ENCODE measurements at regions not wholly inside any gene's neighbourhood (a gene's known extent, or its start where the extent isn't known, plus 50 kb on each side); places are given as distances from the start of the nearest gene placed in this dataset.

DNA sequence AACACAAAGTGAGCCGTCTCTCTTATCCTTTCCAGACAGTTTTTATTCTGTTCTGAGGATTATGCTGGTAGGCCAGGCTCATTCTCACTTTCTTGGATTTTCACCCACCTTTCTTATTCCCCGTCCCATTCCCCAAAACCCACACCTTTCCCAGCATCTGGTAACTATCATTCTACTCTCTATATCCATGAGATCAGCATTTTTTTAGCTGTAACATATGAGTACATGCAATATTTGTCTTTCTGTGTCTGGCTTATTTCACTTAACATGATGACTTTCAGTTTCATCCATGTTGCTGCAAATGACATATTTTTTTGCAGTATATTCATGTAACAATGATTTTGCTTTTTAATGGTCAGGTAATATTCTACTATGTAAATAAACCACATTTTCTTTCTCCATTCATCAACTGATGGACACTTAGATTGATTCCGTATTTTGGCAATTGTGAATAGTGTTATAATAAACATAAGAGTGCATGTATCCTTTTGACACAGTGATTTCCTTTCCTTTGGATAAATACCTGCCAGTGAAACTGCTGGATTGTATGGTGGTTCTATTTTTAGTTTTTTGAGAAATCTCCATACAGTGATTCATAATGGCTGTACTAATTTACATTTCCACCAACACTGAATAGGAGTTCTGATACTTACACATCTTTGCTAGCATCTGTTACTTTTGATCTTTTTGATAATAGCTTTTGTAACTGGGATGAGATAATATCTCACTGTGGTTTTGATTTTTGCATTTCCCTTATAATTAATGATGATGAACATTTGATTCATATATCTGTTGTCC, 289.3 kb downstream of the RPRM start:
- Histone ChIP-seq H3K9ac (no peak overlapping the region), H3K27me3 (ENCODE audit: insufficient read depth, low read depth) (no peaks in the 10 kb centered on the region), H3K4me2 (no peak overlapping the region), H2AFZ (ENCODE audit: low read depth) (no peak overlapping the region), H3K4me1 (ENCODE audit: low read depth, poor library complexity, severe bottlenecking) (no peaks in the 10 kb centered on the region), H3K27ac (no peak overlapping the region), H3K4me3 (IDR thresholded peaks at IDR 0.05; ENCODE audit: insufficient read depth, low read depth, low read length) (no peak overlapping the region), H3K36me3 (ENCODE audit: insufficient read depth) (no peaks in the 10 kb centered on the region), H3K79me2 (ENCODE audit: insufficient read depth, low read depth) (no peaks in the 10 kb centered on the region), H4K20me1 (ENCODE audit: insufficient read depth) (no peaks in the 10 kb centered on the region)
- TF ChIP-seq, protein P1, sequence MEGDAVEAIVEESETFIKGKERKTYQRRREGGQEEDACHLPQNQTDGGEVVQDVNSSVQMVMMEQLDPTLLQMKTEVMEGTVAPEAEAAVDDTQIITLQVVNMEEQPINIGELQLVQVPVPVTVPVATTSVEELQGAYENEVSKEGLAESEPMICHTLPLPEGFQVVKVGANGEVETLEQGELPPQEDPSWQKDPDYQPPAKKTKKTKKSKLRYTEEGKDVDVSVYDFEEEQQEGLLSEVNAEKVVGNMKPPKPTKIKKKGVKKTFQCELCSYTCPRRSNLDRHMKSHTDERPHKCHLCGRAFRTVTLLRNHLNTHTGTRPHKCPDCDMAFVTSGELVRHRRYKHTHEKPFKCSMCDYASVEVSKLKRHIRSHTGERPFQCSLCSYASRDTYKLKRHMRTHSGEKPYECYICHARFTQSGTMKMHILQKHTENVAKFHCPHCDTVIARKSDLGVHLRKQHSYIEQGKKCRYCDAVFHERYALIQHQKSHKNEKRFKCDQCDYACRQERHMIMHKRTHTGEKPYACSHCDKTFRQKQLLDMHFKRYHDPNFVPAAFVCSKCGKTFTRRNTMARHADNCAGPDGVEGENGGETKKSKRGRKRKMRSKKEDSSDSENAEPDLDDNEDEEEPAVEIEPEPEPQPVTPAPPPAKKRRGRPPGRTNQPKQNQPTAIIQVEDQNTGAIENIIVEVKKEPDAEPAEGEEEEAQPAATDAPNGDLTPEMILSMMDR (conservative IDR thresholded peaks at IDR 0.05; ENCODE audit: low read depth, low read length) = no peak

DNA sequence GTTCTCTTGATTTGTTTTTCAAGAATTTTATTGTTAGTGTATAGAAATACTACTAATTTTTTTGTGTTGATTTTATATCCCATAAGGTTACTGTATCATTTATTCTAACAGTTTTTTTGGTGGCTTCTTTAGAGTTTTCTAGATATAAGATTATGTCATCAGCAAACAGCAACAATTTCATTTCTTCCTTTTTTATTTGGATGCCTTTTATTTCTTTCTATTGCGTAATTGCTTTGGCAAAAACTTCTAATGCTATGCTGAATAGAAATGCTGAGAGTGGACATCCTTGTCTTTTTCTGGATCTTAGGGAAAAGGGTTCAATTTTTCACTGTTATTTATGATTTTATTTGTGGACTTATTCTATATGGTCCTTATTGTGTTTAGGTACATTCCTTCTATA, 298.8 kb downstream of the RPRM start:
- TF ChIP-seq, protein P1 (conservative IDR thresholded peaks at IDR 0.05; ENCODE audit: low read depth, low read length) = no peak
- H2AFZ ChIP-seq (ENCODE audit: low read depth) = no peak overlapping the region
- no peak overlapping the region for H3K27ac ChIP-seq
- H3K36me3 ChIP-seq (ENCODE audit: insufficient read depth) = no peaks in the 10 kb centered on the region
- no peak overlapping the region for H3K4me2 ChIP-seq
- H4K20me1 ChIP-seq (ENCODE audit: insufficient read depth) = no peaks in the 10 kb centered on the region
- no peak overlapping the region for H3K9ac ChIP-seq
- H3K4me3 ChIP-seq (IDR thresholded peaks at IDR 0.05; ENCODE audit: insufficient read depth, low read depth, low read length) = no peak overlapping the region
- no peaks in the 10 kb centered on the region for H3K27me3 ChIP-seq (ENCODE audit: insufficient read depth, low read depth)
- H3K79me2 ChIP-seq (ENCODE audit: insufficient read depth, low read depth) = no peaks in the 10 kb centered on the region
- peaks cover 7% of the 10 kb centered on the region for H3K4me1 ChIP-seq (ENCODE audit: low read depth, poor library complexity, severe bottlenecking)

DNA sequence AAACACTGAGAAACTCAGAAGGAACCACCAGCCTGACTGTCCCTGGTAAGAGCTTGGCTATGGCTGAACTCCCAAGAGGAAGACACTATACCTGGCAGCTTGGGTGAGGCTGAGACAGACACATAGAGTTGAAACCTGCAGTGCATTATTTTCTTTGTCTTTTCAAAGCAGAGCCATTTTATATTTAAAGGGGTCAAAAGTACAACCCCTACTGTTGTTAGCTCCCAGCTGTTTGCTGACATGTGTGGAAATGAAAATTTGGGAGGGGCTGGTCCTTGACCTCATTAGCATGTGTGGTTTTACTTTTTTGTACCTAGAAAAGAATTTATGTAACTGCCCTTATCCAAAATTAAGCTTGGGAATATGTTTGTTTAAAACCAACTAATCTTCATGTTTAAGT, 309.0 kb downstream of the RPRM start:
- H3K4me3 ChIP-seq (IDR thresholded peaks at IDR 0.05; ENCODE audit: insufficient read depth, low read depth, low read length) = no peak overlapping the region
- no peaks in the 10 kb centered on the region for H3K79me2 ChIP-seq (ENCODE audit: insufficient read depth, low read depth)
- no peaks in the 10 kb centered on the region for H3K27me3 ChIP-seq (ENCODE audit: insufficient read depth, low read depth)
- no peak overlapping the region for H3K9ac ChIP-seq
- no peaks in the 10 kb centered on the region for H3K36me3 ChIP-seq (ENCODE audit: insufficient read depth)
- H3K4me2 ChIP-seq = no peak overlapping the region
- H3K27ac ChIP-seq = no peak overlapping the region
- peaks cover 29% of the 10 kb centered on the region for H3K4me1 ChIP-seq (ENCODE audit: low read depth, poor library complexity, severe bottlenecking)
- no peaks in the 10 kb centered on the region; the same call in 1 of the 2 replicates for H4K20me1 ChIP-seq (ENCODE audit: insufficient read depth)
- no peak overlapping the region for H2AFZ ChIP-seq (ENCODE audit: low read depth)
- TF ChIP-seq, protein P1 (conservative IDR thresholded peaks at IDR 0.05; ENCODE audit: low read depth, low read length) = no peak

DNA sequence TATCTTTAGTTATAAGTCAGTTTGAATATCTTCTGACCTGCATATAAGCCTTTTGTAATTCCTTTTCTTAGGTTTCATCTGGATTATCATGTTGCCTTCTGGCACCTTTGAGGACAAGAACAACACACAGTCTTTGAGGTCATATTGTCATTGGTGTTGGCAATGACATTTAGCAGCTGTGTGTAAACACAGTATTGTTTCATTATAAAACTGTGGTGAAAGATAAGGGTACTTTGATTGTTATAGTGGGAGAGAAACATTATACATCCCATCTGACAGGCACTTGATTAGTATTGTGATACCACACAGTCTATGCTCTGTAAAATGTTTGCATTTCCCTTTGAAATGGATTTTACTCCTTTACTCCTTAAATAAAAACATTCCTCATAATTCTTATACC, 313.5 kb downstream of the RPRM start:
- H2AFZ ChIP-seq (ENCODE audit: low read depth) = no peak overlapping the region
- TF ChIP-seq, protein P1 (conservative IDR thresholded peaks at IDR 0.05; ENCODE audit: low read depth, low read length) = no peak
- H3K36me3 ChIP-seq (ENCODE audit: insufficient read depth) = no peaks in the 10 kb centered on the region
- peaks cover 39% of the 10 kb centered on the region for H3K4me1 ChIP-seq (ENCODE audit: low read depth, poor library complexity, severe bottlenecking)
- no peak overlapping the region for H3K9ac ChIP-seq
- no peak overlapping the region for H3K27ac ChIP-seq
- H3K79me2 ChIP-seq (ENCODE audit: insufficient read depth, low read depth) = no peaks in the 10 kb centered on the region
- no peaks in the 10 kb centered on the region; the same call in 1 of the 2 replicates for H4K20me1 ChIP-seq (ENCODE audit: insufficient read depth)
- H3K27me3 ChIP-seq (ENCODE audit: insufficient read depth, low read depth) = no peaks in the 10 kb centered on the region
- no peak overlapping the region for H3K4me2 ChIP-seq
- H3K4me3 ChIP-seq (IDR thresholded peaks at IDR 0.05; ENCODE audit: insufficient read depth, low read depth, low read length) = no peak overlapping the region

All from KMS-11 (cell line).